HCT116 (cell line): ENCODE measurements at regions not wholly inside any gene's neighbourhood (a gene's known extent, or its start where the extent isn't known, plus 50 kb on each side); places are given as distances from the start of the nearest gene placed in this dataset.

Source experiments
- ATAC-seq: fragments of 200-7000 bp; cut with Tn5 transposase; 2 replicates; pipeline ENCODE4 v1.9.1; 2020; ENCODE audit warnings: mild to moderate bottlenecking, moderate library complexity
- BruUV-seq: library from RNA; stranded (reverse); fragments of 400-500 nt; replicated peaks from 2 replicates; lab custom pipeline; 2021; lab: Mats Ljungman, UMichigan
- CTCF ChIA-PET: fragments of 300-600 bp; sonication (Branson Sonifier 250); formaldehyde crosslinking; loops from one replicate; lab custom pipeline; 2021; ENCODE audit warnings: antibody characterized with exemption; lab: Charles Lee
- POLR2A ChIA-PET: fragments of 300-600, 350-600 bp; sonication (Branson Sonifier 250); formaldehyde crosslinking; loops from one replicate; lab custom pipeline; 2021; ENCODE audit warnings: antibody characterized with exemption; lab: Charles Lee
- RAD21 ChIA-PET, 2 experiments: fragments of 300-600 bp; sonication (Branson Sonifier 250); formaldehyde crosslinking; loops; one replicate each; lab custom pipeline; 2023; ENCODE audit warnings: low total read pairs in 2 of 2; ENCODE audit not compliant: uncharacterized antibody in 2 of 2, unreplicated experiment in 2 of 2, low non-redundant PET in 1 of 2; lab: Charles Lee
- DNase-seq: peaks from one replicate; pipeline ENCODE4 v3.0.0-alpha.2; 2010; ENCODE audit warnings: low read depth, low spot score
- H2AFZ ChIP-seq: fragments of 200-600 bp; shearing (Covaris generic), sonication (generic); 2 replicates; pipeline ENCODE4 v1.6.1; 2017; ENCODE audit warnings: low read depth, mixed run types, mixed read lengths, antibody characterized with exemption, low read length; ENCODE audit not compliant: poor library complexity, severe bottlenecking
- H3K27ac ChIP-seq: 2 replicates; pipeline ENCODE4 v1.5.1; 2012; ENCODE audit warnings: low read depth, low read length
- H3K27me3 ChIP-seq: fragments of 200-600 bp; sonication (generic); 2 replicates; pipeline ENCODE4 v1.6.1; 2016; ENCODE audit warnings: mixed run types, low read length, mixed read lengths; ENCODE audit not compliant: insufficient read depth
- H3K36me3 ChIP-seq, 2 experiments: fragments of 200-500 bp in 1 of 2; fragments of 200-600 bp in 1 of 2; sonication (Bioruptor generic) in 1 of 2; sonication (generic) in 1 of 2; 2 replicates each; pipeline versions ENCODE4 v1.5.1 to v1.6.1; 2014 to 2016; ENCODE audit warnings: low read length in 2 of 2, inconsistent platforms in 1 of 2, mixed read lengths in 1 of 2, mixed run types in 1 of 2; ENCODE audit not compliant: insufficient read depth in 2 of 2, control insufficient read depth in 1 of 2
- H3K4me1 ChIP-seq, 2 experiments: fragments of 200-600 bp in 1 of 2; sonication (generic) in 1 of 2; 2 replicates each; pipeline versions ENCODE4 v1.5.1 to v1.6.1; 2012 to 2017; ENCODE audit warnings: low read length in 2 of 2, inconsistent platforms in 1 of 2, mild to moderate bottlenecking in 1 of 2, mixed read lengths in 1 of 2, mixed run types in 1 of 2, moderate library complexity in 1 of 2; ENCODE audit not compliant: insufficient read depth in 2 of 2, control insufficient read depth in 1 of 2
- H3K4me2 ChIP-seq: fragments of 200-600 bp; sonication (generic); 2 replicates; pipeline ENCODE4 v1.6.1; 2017; ENCODE audit warnings: mixed run types, low read length, mixed read lengths
- H3K4me3 ChIP-seq, 2 experiments: fragments of 200-600 bp in 1 of 2; sonication (generic) in 1 of 2; replicated peaks in 1 of 2; 2 replicates each; pipeline ENCODE4 v1.5.1; 2011 to 2016; ENCODE audit warnings: low read length in 2 of 2, control low read depth in 1 of 2, low read depth in 1 of 2, mild to moderate bottlenecking in 1 of 2, mixed read lengths in 1 of 2, mixed run types in 1 of 2
- H3K79me2 ChIP-seq: fragments of 200-600 bp; sonication (generic); 2 replicates; pipeline ENCODE4 v1.6.1; 2017; ENCODE audit warnings: mild to moderate bottlenecking, mixed run types, low read length, moderate library complexity, mixed read lengths; ENCODE audit not compliant: insufficient read depth
- H3K9ac ChIP-seq: fragments of 200-600 bp; sonication (generic); 2 replicates; pipeline ENCODE4 v1.6.1; 2016; ENCODE audit warnings: low read length, mixed read lengths
- H3K9me2 ChIP-seq: fragments of 200-600 bp; sonication (generic), shearing (Covaris generic); 2 replicates; pipeline ENCODE4 v1.6.1; 2017; ENCODE audit warnings: mixed run types, mild to moderate bottlenecking, moderate library complexity; ENCODE audit not compliant: insufficient read depth
- H3K9me3 ChIP-seq, 2 experiments: fragments of 200-500 bp in 1 of 2; fragments of 200-600 bp in 1 of 2; sonication (Bioruptor generic) in 1 of 2; sonication (generic) in 1 of 2; 2 replicates each; pipeline ENCODE4 v1.6.1; 2014 to 2017; ENCODE audit warnings: low read length in 2 of 2, mixed read lengths in 2 of 2, inconsistent platforms in 1 of 2, low read depth in 1 of 2, mild to moderate bottlenecking in 1 of 2, mixed run types in 1 of 2, moderate library complexity in 1 of 2; ENCODE audit not compliant: control insufficient read depth in 1 of 2, insufficient read depth in 1 of 2
- H4K20me1 ChIP-seq: fragments of 200-600 bp; sonication (generic), shearing (Covaris generic); 2 replicates; pipeline ENCODE4 v1.6.1; 2017; ENCODE audit warnings: mixed run types, mild to moderate bottlenecking, moderate library complexity; ENCODE audit not compliant: insufficient read depth
- ATF3 ChIP-seq: IDR thresholded peaks from 2 replicates; pipeline ENCODE4 v1.6.1; 2012
- CEBPB ChIP-seq: IDR thresholded peaks from 2 replicates; pipeline ENCODE4 v1.6.1; 2012; ENCODE audit warnings: low read depth
- CTCF ChIP-seq, 3 experiments: fragments of 200-600 bp in 1 of 3; sonication (generic) in 1 of 3; IDR thresholded peaks in 2 of 3; conservative IDR thresholded peaks in 1 of 3; 2 replicates each; pipeline ENCODE4 v1.5.1; 2012 to 2017; ENCODE audit warnings: low read depth in 2 of 3, low read length in 2 of 3, antibody characterized with exemption in 1 of 3, borderline replicate concordance in 1 of 3, control low read depth in 1 of 3, mild to moderate bottlenecking in 1 of 3, mixed read lengths in 1 of 3, mixed run types in 1 of 3, moderate library complexity in 1 of 3; ENCODE audit not compliant: insufficient read depth in 1 of 3
- EGR1 ChIP-seq: IDR thresholded peaks from 2 replicates; pipeline ENCODE4 v1.6.1; 2012; ENCODE audit warnings: low read depth
- ELF1 ChIP-seq: IDR thresholded peaks from 2 replicates; pipeline ENCODE4 v1.6.1; 2012; ENCODE audit warnings: low read depth, borderline replicate concordance
- EZH2 ChIP-seq: fragments of 200-600 bp; sonication (generic); IDR thresholded peaks from 2 replicates; pipeline ENCODE4 v1.6.1; 2017; ENCODE audit warnings: antibody characterized with exemption, mixed run types
- EZH2phosphoT487 ChIP-seq: fragments of 200-600 bp; IDR thresholded peaks from 2 replicates; pipeline ENCODE4 v1.6.1; 2018; ENCODE audit warnings: antibody characterized with exemption, borderline replicate concordance
- FOSL1 ChIP-seq: IDR thresholded peaks from 2 replicates; pipeline ENCODE4 v1.6.1; 2012; ENCODE audit warnings: low read depth
- JUND ChIP-seq: IDR thresholded peaks from 2 replicates; pipeline ENCODE4 v1.6.1; 2012
- MAX ChIP-seq: IDR thresholded peaks from 2 replicates; pipeline ENCODE4 v1.6.1; 2012
- POLR2A ChIP-seq: IDR thresholded peaks from 2 replicates; pipeline ENCODE4 v1.7.0; 2011; ENCODE audit warnings: borderline replicate concordance; ENCODE audit not compliant: insufficient read depth, insufficient read length; ENCODE audit errors: extremely low read depth
- POLR2AphosphoS5 ChIP-seq: IDR thresholded peaks from 2 replicates; pipeline ENCODE4 v1.6.1; 2011; ENCODE audit warnings: mild to moderate bottlenecking, low read depth, low read length, moderate library complexity
- REST ChIP-seq: IDR thresholded peaks from 2 replicates; pipeline ENCODE4 v1.6.1; 2012; ENCODE audit warnings: low read depth
- SIN3A ChIP-seq: IDR thresholded peaks from 2 replicates; pipeline ENCODE4 v1.6.1; 2012; ENCODE audit warnings: low read depth
- SP1 ChIP-seq: IDR thresholded peaks from 2 replicates; pipeline ENCODE4 v1.6.1; 2012; ENCODE audit warnings: low read depth
- YY1 ChIP-seq: IDR thresholded peaks from 2 replicates; pipeline ENCODE4 v1.6.1; 2011; ENCODE audit warnings: low read length, low read depth, moderate library complexity, mild to moderate bottlenecking; ENCODE audit not compliant: insufficient replicate concordance; ENCODE audit errors: extremely low read depth
- ZBTB33 ChIP-seq: IDR thresholded peaks from 2 replicates; pipeline ENCODE4 v1.6.1; 2011; ENCODE audit warnings: mild to moderate bottlenecking, low read length, moderate library complexity; ENCODE audit not compliant: insufficient replicate concordance; ENCODE audit errors: extremely low read depth
- ZFX ChIP-seq: fragments of 450-650 bp; IDR thresholded peaks from 2 replicates; pipeline ENCODE4 v1.6.1; 2017
- ZNF274 ChIP-seq: fragments of 200-500 bp; sonication (Bioruptor generic); IDR thresholded peaks from 2 replicates; pipeline ENCODE4 v1.6.1; 2014; ENCODE audit warnings: mild to moderate bottlenecking, low read depth, low read length, inconsistent platforms
- intact Hi-C: fragments of 100-400 bp; cut with micrococcal nuclease; formaldehyde crosslinking; loops from 2 replicates; pipeline ENCODE4 v1.10.0; 2022

- no peaks in the 10 kb centered on the region for H3K27me3 ChIP-seq
- TF ChIP-seq SIN3A (no peak), MAX (no peak), POLR2A (no peak), ZFX (no peak), EGR1 (no peak), ZNF274 (no peak), ATF3 (no peak), CEBPB (no peak), JUND (no peak), CTCF (IDR thresholded peaks at IDR 0.05 in 2 of 3, conservative IDR thresholded peaks at IDR 0.05 in 1 of 3; ENCODE audit: borderline replicate concordance in 1 of 3, insufficient read depth in 1 of 3, low read depth in 2 of 3, low read length in 2 of 3) (no peak), SP1 (no peak), FOSL1 (no peak), EZH2 (no peak), EZH2phosphoT487 (no peak), POLR2AphosphoS5 (no peak), YY1 (no peak), ELF1 (no peak), REST (no peak), ZBTB33 (no peak)
- TF ChIP-seq, all 23 proteins: peak for 0
- no TSS peak for BruUV-seq
- RAD21 ChIA-PET: no interaction called here
- Histone ChIP-seq H3K9me2 (no peaks in the 10 kb centered on the region), H4K20me1 (no peaks in the 10 kb centered on the region), H3K27ac (no peak overlapping the region), H3K9me3 (peaks cover 0 to 13% of the 10 kb centered on the region in 2 experiments; a peak in 2 of 4 replicates), H3K4me2 (no peak overlapping the region), H3K36me3 (no peaks in the 10 kb centered on the region), H3K79me2 (no peaks in the 10 kb centered on the region), H3K9ac (no peak overlapping the region), H3K4me3 (no peak overlapping the region), H2AFZ (no peak overlapping the region), H3K4me1 (no peaks in the 10 kb centered on the region)
- CTCF ChIA-PET: no interaction called here
- DNase-seq (no peak), ATAC-seq (no peak)
- intact Hi-C loops: no loop called here
- POLR2A ChIA-PET: no interaction called here
These were observed 798.5 kb downstream of the TRIB2 start for GRCh38 chr2:13515254-13515653.
